MM.1S (cell line): ENCODE measurements at regions not wholly inside any gene's neighbourhood (a gene's known extent, or its start where the extent isn't known, plus 50 kb on each side); places are given as distances from the start of the nearest gene placed in this dataset.

ENCODE experiments used
- DNase-seq: peaks from one replicate; pipeline ENCODE4 v3.0.0-alpha.2; 2015
- H2AFZ ChIP-seq: fragments of 300-600 bp; sonication (generic); 2 replicates; pipeline ENCODE4 v1.6.0; 2016; ENCODE audit warnings: antibody characterized with exemption, low read length
- H3F3A ChIP-seq: fragments of 300-600 bp; sonication (generic); 2 replicates; pipeline ENCODE4 v1.6.1; 2016; ENCODE audit warnings: mild to moderate bottlenecking, antibody characterized with exemption, low read length, moderate library complexity, mixed read lengths; ENCODE audit not compliant: insufficient read depth
- H3K27ac ChIP-seq: fragments of 300-600 bp; sonication (generic); 2 replicates; pipeline ENCODE4 v1.5.1; 2016; ENCODE audit warnings: mild to moderate bottlenecking, low read length
- H3K27me3 ChIP-seq: fragments of 300-600 bp; sonication (generic); replicated peaks from 2 replicates; pipeline ENCODE4 v1.6.0; 2016; ENCODE audit warnings: low read length; ENCODE audit not compliant: insufficient read depth
- H3K36me3 ChIP-seq: fragments of 300-600 bp; sonication (generic); replicated peaks from 2 replicates; pipeline ENCODE4 v1.6.1; 2016; ENCODE audit warnings: mild to moderate bottlenecking, low read length, mixed read lengths; ENCODE audit not compliant: insufficient read depth
- H3K4me1 ChIP-seq: fragments of 300-600 bp; sonication (generic); 2 replicates; pipeline ENCODE4 v1.6.1; 2016; ENCODE audit warnings: low read length, mixed read lengths
- H3K4me2 ChIP-seq: fragments of 300-600 bp; sonication (generic); 2 replicates; pipeline ENCODE4 v1.6.0; 2016; ENCODE audit warnings: low read depth, low read length
- H3K4me3 ChIP-seq: fragments of 300-600 bp; sonication (generic); 2 replicates; pipeline ENCODE4 v1.5.1; 2016; ENCODE audit warnings: low read length, mixed read lengths
- H3K79me2 ChIP-seq: fragments of 300-600 bp; sonication (generic); 2 replicates; pipeline ENCODE4 v1.6.1; 2016; ENCODE audit warnings: mixed run types, low read length, mixed read lengths
- H3K9ac ChIP-seq: fragments of 300-600 bp; sonication (generic); 2 replicates; pipeline ENCODE4 v1.6.1; 2016; ENCODE audit warnings: low read length, mixed read lengths
- H3K9me2 ChIP-seq: fragments of 300-600 bp; sonication (generic); replicated peaks from 2 replicates; pipeline ENCODE4 v1.6.1; 2016; ENCODE audit warnings: mild to moderate bottlenecking, low read length, mixed read lengths; ENCODE audit not compliant: insufficient read depth
- H3K9me3 ChIP-seq: fragments of 300-600 bp; sonication (generic); replicated peaks from 2 replicates; pipeline ENCODE4 v1.6.1; 2016; ENCODE audit warnings: mild to moderate bottlenecking, low read length, mixed read lengths; ENCODE audit not compliant: insufficient read depth
- H4K20me1 ChIP-seq: fragments of 300-600 bp; sonication (generic); 2 replicates; pipeline ENCODE4 v1.6.1; 2016; ENCODE audit warnings: mild to moderate bottlenecking, low read length, moderate library complexity, mixed read lengths; ENCODE audit not compliant: insufficient read depth
- CTCF ChIP-seq: fragments of 300-600 bp; sonication (generic); IDR thresholded peaks from 2 replicates; pipeline ENCODE4 v1.5.1; 2016; ENCODE audit warnings: antibody characterized with exemption, low read length, mixed read lengths
- EZH2 ChIP-seq: fragments of 300-600 bp; sonication (generic); optimal IDR thresholded peaks from 2 replicates; pipeline ENCODE3; 2017; ENCODE audit warnings: low read depth, mild to moderate bottlenecking, antibody characterized with exemption, low read length, mixed read lengths
- EZH2phosphoT487 ChIP-seq: fragments of 300-600 bp; sonication (generic); IDR thresholded peaks from 2 replicates; pipeline ENCODE4 v1.6.1; 2018; ENCODE audit warnings: antibody characterized with exemption, low read length

- Histone ChIP-seq H3K79me2 (no peaks in the 10 kb centered on the region), H3K9me3 (no peaks in the 10 kb centered on the region), H3F3A (no peaks in the 10 kb centered on the region), H3K4me1 (no peaks in the 10 kb centered on the region), H3K27ac (no peak overlapping the region), H3K4me2 (no peak overlapping the region), H2AFZ (no peak overlapping the region), H3K36me3 (no peaks in the 10 kb centered on the region), H3K4me3 (no peak overlapping the region), H3K9me2 (no peaks in the 10 kb centered on the region), H3K9ac (no peak overlapping the region), H4K20me1 (no peaks in the 10 kb centered on the region), H3K27me3 (no peaks in the 10 kb centered on the region)
- no peak for DNase-seq
- TF ChIP-seq CTCF (no peak), EZH2phosphoT487 (no peak), EZH2 (no peak)
Observed at GRCh38 chr1:78224246-78224785, 178.6 kb downstream of the GIPC2 start.

GRCh38 chr1:78224861-78225552, 179.2 kb downstream of the GIPC2 start:
- Histone ChIP-seq H3K9me2 (no peaks in the 10 kb centered on the region), H2AFZ (no peak overlapping the region), H3K9me3 (no peaks in the 10 kb centered on the region), H4K20me1 (no peaks in the 10 kb centered on the region), H3K4me1 (no peaks in the 10 kb centered on the region), H3K36me3 (no peaks in the 10 kb centered on the region), H3K27me3 (no peaks in the 10 kb centered on the region), H3K79me2 (no peaks in the 10 kb centered on the region), H3K4me3 (no peak overlapping the region), H3K4me2 (no peak overlapping the region), H3F3A (no peaks in the 10 kb centered on the region), H3K27ac (no peak overlapping the region), H3K9ac (no peak overlapping the region)
- TF ChIP-seq EZH2phosphoT487 (no peak), EZH2 (no peak), CTCF (no peak)
- DNase-seq: no peak

- no peak for TF ChIP-seq EZH2phosphoT487
- no peak for TF ChIP-seq EZH2
- no peak for TF ChIP-seq CTCF
- H3K4me2 ChIP-seq: no peak overlapping the region
- H3K79me2 ChIP-seq: no peaks in the 10 kb centered on the region
- H3K9me3 ChIP-seq: no peaks in the 10 kb centered on the region
- H3K36me3 ChIP-seq: no peaks in the 10 kb centered on the region
- H3K4me3 ChIP-seq: no peak overlapping the region
- H3K9me2 ChIP-seq: no peaks in the 10 kb centered on the region
- no peak for DNase-seq
- H3F3A ChIP-seq: no peaks in the 10 kb centered on the region
- H3K4me1 ChIP-seq: no peaks in the 10 kb centered on the region
- no peaks in the 10 kb centered on the region for H4K20me1 ChIP-seq
- H3K27me3 ChIP-seq: no peaks in the 10 kb centered on the region
- no peak overlapping the region for H3K27ac ChIP-seq
- no peak overlapping the region for H2AFZ ChIP-seq
- no peak overlapping the region for H3K9ac ChIP-seq
Observed at GRCh38 chr1:78226784-78227183, 181.0 kb downstream of the GIPC2 start.
